SK-N-SH (cell line): ENCODE measurements at regions not wholly inside any gene's neighbourhood (a gene's known extent, or its start where the extent isn't known, plus 50 kb on each side); places are given as distances from the start of the nearest gene placed in this dataset.
A peak's percentile ranks its signal among the peaks of the same experiment; 100 is the strongest.

Source experiments
- CTCF ChIA-PET: fragments of 300-600, 350-600 bp; formaldehyde crosslinking; extraction: SDS; loops from one replicate; lab custom pipeline; 2021; lab: Yijun Ruan, JAX
- POLR2A ChIA-PET: fragments of 350-600 bp; sonication (Branson Sonifier 250); formaldehyde crosslinking; extraction: SDS; loops from one replicate; lab custom pipeline; 2020; ENCODE audit warnings: antibody characterized with exemption, inconsistent platforms; lab: Yijun Ruan, JAX
- DNase-seq: peaks from one replicate; pipeline ENCODE4 v3.0.0; 2012
- H2AFZ ChIP-seq: fragments of 200-600 bp; sonication (generic); 2 replicates; pipeline ENCODE4 v1.8.1; 2016; ENCODE audit warnings: antibody characterized with exemption, mild to moderate bottlenecking, low read depth
- H3F3A ChIP-seq: fragments of 200-600 bp; sonication (generic); replicated peaks from 2 replicates; pipeline ENCODE3; 2016; ENCODE audit warnings: antibody characterized with exemption, mild to moderate bottlenecking; ENCODE audit not compliant: insufficient read depth
- H3K27ac ChIP-seq, 2 experiments: fragments of 200-500 bp in 1 of 2; fragments of 200-600 bp in 1 of 2; sonication (Bioruptor generic) in 1 of 2; sonication (generic), shearing (Covaris generic) in 1 of 2; 2 replicates each; pipeline versions ENCODE4 v1.5.1 to v1.6.1; 2014 to 2016; ENCODE audit warnings: low read depth in 2 of 2, inconsistent platforms in 1 of 2, low read length in 1 of 2, mild to moderate bottlenecking in 1 of 2, mixed read lengths in 1 of 2
- H3K27me3 ChIP-seq: fragments of 200-600 bp; sonication (generic), shearing (Covaris generic); 2 replicates; pipeline ENCODE4 v1.6.1; 2016; ENCODE audit warnings: mixed run types; ENCODE audit not compliant: insufficient read depth
- H3K36me3 ChIP-seq, 2 experiments: fragments of 200-500 bp in 1 of 2; fragments of 200-600 bp in 1 of 2; sonication (Bioruptor generic) in 1 of 2; sonication (generic) in 1 of 2; replicated peaks in 1 of 2; 2 replicates each; pipeline versions ENCODE3 to v1.5.1; 2014 to 2016; ENCODE audit warnings: low read length in 1 of 2, mild to moderate bottlenecking in 1 of 2; ENCODE audit not compliant: insufficient read depth in 2 of 2, control insufficient read depth in 1 of 2
- H3K4me1 ChIP-seq, 2 experiments: fragments of 200-500 bp in 1 of 2; fragments of 200-600 bp in 1 of 2; sonication (Bioruptor generic) in 1 of 2; sonication (generic), shearing (Covaris generic) in 1 of 2; 2 replicates each; pipeline versions ENCODE4 v1.5.1 to v1.6.1; 2014 to 2016; ENCODE audit warnings: low read depth in 1 of 2, low read length in 1 of 2, mixed run types in 1 of 2; ENCODE audit not compliant: insufficient read depth in 2 of 2, control insufficient read depth in 1 of 2
- H3K4me2 ChIP-seq: fragments of 200-600 bp; sonication (generic), shearing (Covaris generic); 2 replicates; pipeline ENCODE4 v1.6.1; 2017; ENCODE audit warnings: mixed run types
- H3K4me3 ChIP-seq, 2 experiments: fragments of 200-500 bp in 1 of 2; fragments of 200-600 bp in 1 of 2; sonication (Bioruptor generic) in 1 of 2; sonication (generic), shearing (Covaris generic) in 1 of 2; 2 replicates each; pipeline versions ENCODE4 v1.5.1 to v1.8.1; 2014 to 2016; ENCODE audit warnings: low read depth in 2 of 2, inconsistent platforms in 1 of 2, low read length in 1 of 2, mild to moderate bottlenecking in 1 of 2, mixed read lengths in 1 of 2, moderate library complexity in 1 of 2
- H3K79me2 ChIP-seq: fragments of 200-600 bp; sonication (generic); 2 replicates; pipeline ENCODE4 v1.8.1; 2017; ENCODE audit warnings: mild to moderate bottlenecking; ENCODE audit not compliant: insufficient read depth
- H3K9ac ChIP-seq: fragments of 200-600 bp; sonication (generic); 2 replicates; pipeline ENCODE4 v1.6.1; 2017; ENCODE audit warnings: mixed run types
- H3K9me2 ChIP-seq: fragments of 200-600 bp; sonication (generic); 2 replicates; pipeline ENCODE4 v1.6.1; 2017; ENCODE audit warnings: mixed run types
- H3K9me3 ChIP-seq: fragments of 200-600 bp; sonication (generic); 2 replicates; pipeline ENCODE4 v1.6.1; 2017; ENCODE audit warnings: mixed run types, mild to moderate bottlenecking, moderate library complexity
- H4K20me1 ChIP-seq: fragments of 200-600 bp; sonication (generic); 2 replicates; pipeline ENCODE4 v1.6.1; 2017; ENCODE audit warnings: mild to moderate bottlenecking, mixed run types; ENCODE audit not compliant: insufficient read depth
- CHD2 ChIP-seq: fragments of 150-350 bp; IDR thresholded peaks from 2 replicates; pipeline ENCODE4 v1.6.1; 2018; ENCODE audit warnings: low read length; ENCODE audit not compliant: partially characterized antibody
- CTCF ChIP-seq: fragments of 200-600 bp; sonication (generic); IDR thresholded peaks from 2 replicates; pipeline ENCODE4 v1.6.1; 2017; ENCODE audit warnings: antibody characterized with exemption, mild to moderate bottlenecking, moderate library complexity
- ELF1 ChIP-seq: IDR thresholded peaks from 2 replicates; pipeline ENCODE4 v1.4.0; 2012
- EZH2phosphoT487 ChIP-seq: fragments of 200-600 bp; sonication (generic); IDR thresholded peaks from 2 replicates; pipeline ENCODE4 v1.6.1; 2017; ENCODE audit warnings: low read depth, mixed run types, mild to moderate bottlenecking, antibody characterized with exemption, moderate library complexity, borderline replicate concordance
- FOSL2 ChIP-seq: IDR thresholded peaks from 2 replicates; pipeline ENCODE4 v1.4.0; 2012; ENCODE audit warnings: low read depth, mild to moderate bottlenecking, moderate library complexity, borderline replicate concordance
- GABPA ChIP-seq: IDR thresholded peaks from 2 replicates; pipeline ENCODE4 v1.4.0; 2012; ENCODE audit warnings: low read depth, mild to moderate bottlenecking
- GATA2 ChIP-seq: sonication (generic); formaldehyde crosslinking; IDR thresholded peaks from 2 replicates; pipeline ENCODE4 v1.5.0; 2020; ENCODE audit warnings: mild to moderate bottlenecking, missing genetic modification reagents
- JUND ChIP-seq: IDR thresholded peaks from 2 replicates; pipeline ENCODE4 v1.4.0; 2012
- MEF2A ChIP-seq: IDR thresholded peaks from 2 replicates; pipeline ENCODE4 v1.4.0; 2012; ENCODE audit warnings: low read depth, borderline replicate concordance
- PBX3 ChIP-seq: IDR thresholded peaks from 2 replicates; pipeline ENCODE4; 2012
- RCOR1 ChIP-seq: fragments of 150-350 bp; IDR thresholded peaks from 2 replicates; pipeline ENCODE4 v1.6.1; 2017; ENCODE audit warnings: antibody characterized with exemption, low read length
- REST ChIP-seq: IDR thresholded peaks from 2 replicates; pipeline ENCODE4 v1.6.1; 2012; ENCODE audit warnings: mild to moderate bottlenecking, low read depth, low read length, moderate library complexity
- RXRA ChIP-seq: IDR thresholded peaks from 2 replicates; pipeline ENCODE4 v1.4.0; 2012; ENCODE audit warnings: low read depth, mild to moderate bottlenecking, borderline replicate concordance
- SIN3A ChIP-seq: IDR thresholded peaks from 2 replicates; pipeline ENCODE4 v1.6.1; 2012; ENCODE audit warnings: low read depth, mild to moderate bottlenecking, low read length, moderate library complexity, borderline replicate concordance
- SMC3 ChIP-seq: IDR thresholded peaks from 2 replicates; pipeline ENCODE4 v1.6.1; 2012; ENCODE audit warnings: low read depth, low read length, improper control_type of control experiment
- TCF12 ChIP-seq: IDR thresholded peaks from 2 replicates; pipeline ENCODE4 v1.4.0; 2012
- USF1 ChIP-seq: IDR thresholded peaks from 2 replicates; pipeline ENCODE4 v1.4.0; 2012; ENCODE audit warnings: low read depth, borderline replicate concordance
- USF2 ChIP-seq: fragments of 150-350 bp; IDR thresholded peaks from 2 replicates; pipeline ENCODE4 v1.6.1; 2017; ENCODE audit warnings: antibody characterized with exemption, low read length, low read depth, borderline replicate concordance
- WGBS: methylation state at CpG from one replicate; pipeline ENCODE4 v1.1.6; 2017; ENCODE audit warnings: low lambda C conversion rate; 5-methylcytosine and 5-hydroxymethylcytosine counted together
- TF ChIP-seq, protein P1 (sequence below): IDR thresholded peaks from 2 replicates; pipeline ENCODE4 v1.4.0; 2012; ENCODE audit warnings: low read depth

DNA sequence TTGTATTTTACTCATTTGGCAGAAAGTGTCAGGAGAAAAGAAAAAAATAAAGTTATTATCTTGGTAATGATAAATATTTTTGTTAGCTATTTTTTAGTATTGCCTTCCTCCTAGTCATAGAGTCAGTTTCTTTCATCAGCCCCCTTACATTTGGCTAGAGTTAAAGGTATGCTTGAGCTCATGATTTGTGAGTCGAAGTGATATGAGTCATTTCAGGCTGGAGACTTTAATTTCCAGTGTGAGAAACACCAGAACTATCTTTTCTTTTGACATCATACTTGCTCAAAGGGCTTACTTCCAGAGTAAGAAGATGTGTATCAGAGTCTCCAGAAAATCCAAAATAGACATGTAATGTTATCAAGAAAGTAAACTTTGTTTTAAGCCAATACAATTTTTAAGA lies 746.7 kb upstream of the TYRP1 start:
- Histone ChIP-seq H3K79me2 (no peaks in the 10 kb centered on the region), H3K4me3 (no peak overlapping the region), H2AFZ (no peak overlapping the region), H4K20me1 (no peaks in the 10 kb centered on the region), H3K27ac (peak overlapping the region in 1 of 2 experiments; percentile 0; a peak in 1 of 4 replicates), H3K4me2 (no peak overlapping the region), H3K36me3 (no peaks in the 10 kb centered on the region), H3F3A (no peaks in the 10 kb centered on the region), H3K9me2 (0 out of 2 replicates have a peak, but pooled peaks cover 3% of the 10 kb centered on the region), H3K4me1 (no peaks in the 10 kb centered on the region), H3K27me3 (no peaks in the 10 kb centered on the region), H3K9ac (no peak overlapping the region), H3K9me3 (no peaks in the 10 kb centered on the region)
- POLR2A ChIA-PET = no interaction called here
- WGBS = 3% methylated on average over 1 of the region's 1 CpG
- TF ChIP-seq GATA2 (CRISPR knock-in tag) (no peak), SMC3 (no peak), MEF2A (no peak), REST (no peak), JUND (no peak)
- TF ChIP-seq, protein P1, sequence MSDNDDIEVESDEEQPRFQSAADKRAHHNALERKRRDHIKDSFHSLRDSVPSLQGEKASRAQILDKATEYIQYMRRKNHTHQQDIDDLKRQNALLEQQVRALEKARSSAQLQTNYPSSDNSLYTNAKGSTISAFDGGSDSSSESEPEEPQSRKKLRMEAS = no peak
- no peak for DNase-seq
- CTCF ChIA-PET = no interaction called here

DNA sequence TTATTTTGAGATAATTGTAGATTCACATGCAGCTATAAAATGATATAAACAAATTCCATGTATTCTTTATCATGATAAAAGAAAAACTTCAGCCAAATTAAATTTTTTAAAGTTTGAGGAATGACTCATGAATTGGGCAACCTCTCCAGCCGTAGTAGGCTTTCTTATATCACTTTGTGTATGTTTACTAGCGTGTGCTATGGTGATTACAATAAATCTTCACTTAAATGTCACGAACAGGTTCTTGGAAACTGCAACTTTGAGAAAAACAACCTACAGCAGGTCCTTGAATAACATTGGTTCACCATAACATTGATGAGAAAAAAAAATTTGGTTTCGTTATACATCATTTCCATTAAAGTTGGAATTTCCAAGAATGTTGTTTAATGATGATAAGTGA lies 730.9 kb upstream of the TYRP1 start:
- no peak for DNase-seq
- no peaks in the 10 kb centered on the region for H3K36me3 ChIP-seq
- H3K27ac ChIP-seq = no peak overlapping the region
- H3K9me3 ChIP-seq = 0 out of 2 replicates have a peak, but pooled peaks cover 4% of the 10 kb centered on the region
- no peaks in the 10 kb centered on the region for H3F3A ChIP-seq
- WGBS = 2% methylated on average over 4 of the region's 4 CpGs
- CTCF ChIA-PET = no interaction called here
- no peaks in the 10 kb centered on the region for H3K79me2 ChIP-seq
- no peak overlapping the region for H3K9ac ChIP-seq
- POLR2A ChIA-PET = no interaction called here
- no peaks in the 10 kb centered on the region for H3K4me1 ChIP-seq
- no peak overlapping the region for H3K4me2 ChIP-seq
- H3K9me2 ChIP-seq = 0 out of 2 replicates have a peak, but pooled peaks cover 3% of the 10 kb centered on the region
- H3K27me3 ChIP-seq = no peaks in the 10 kb centered on the region
- no peak overlapping the region for H3K4me3 ChIP-seq
- H2AFZ ChIP-seq = no peak overlapping the region
- no peaks in the 10 kb centered on the region for H4K20me1 ChIP-seq
- TF ChIP-seq GABPA (no peak), MEF2A (no peak), RXRA (no peak), CTCF (no peak), FOSL2 (no peak), GATA2 (CRISPR knock-in tag) (no peak), EZH2phosphoT487 (no peak), PBX3 (no peak), SIN3A (no peak), TCF12 (no peak), USF1 (no peak), USF2 (no peak), ELF1 (no peak), CHD2 (no peak), RCOR1 (no peak)
